ENCODE measurements at regions not wholly inside any gene's neighbourhood (a gene's known extent, or its start where the extent isn't known, plus 50 kb on each side); places are given as distances from the start of the nearest gene placed in this dataset.

GRCh38 chr11:82533628-82534327 lies 199.9 kb downstream of the FAM181B start:
- H3K4me1 ChIP-seq, result no peaks in the 10 kb centered on the region
- no peak for ATAC-seq
- CTCF ChIA-PET, result no interaction called here
- POLR2A ChIA-PET, result no interaction called here
- 22% methylated on average over 7 of the region's 7 CpGs for WGBS (ENCODE audit: missing lambda C conversion rate)
- FAIRE-seq, result no peak
- TF ChIP-seq HOXA7 (CRISPR knock-in tag; IDR thresholded peaks at IDR 0.05) (no peak), ZFP36 (IDR thresholded peaks at IDR 0.05; ENCODE audit: borderline replicate concordance, partially characterized antibody) (no peak), CHD2 (IDR thresholded peaks at IDR 0.05; ENCODE audit: low read length, partially characterized antibody) (no peak), SREBF2 (IDR thresholded peaks at IDR 0.05) (no peak), HOXB13 (CRISPR knock-in tag; IDR thresholded peaks at IDR 0.05; ENCODE audit: low read depth) (no peak), PBX3 (IDR thresholded peaks at IDR 0.05) (no peak), CHD4 (IDR thresholded peaks at IDR 0.05; ENCODE audit: borderline replicate concordance) (no peak), ZC3H11A (IDR thresholded peaks at IDR 0.05) (no peak), GATA3 (IDR thresholded peaks at IDR 0.05; ENCODE audit: borderline replicate concordance) (no peak), RNF2 (IDR thresholded peaks at IDR 0.05; ENCODE audit: borderline replicate concordance, low read depth) (no peak), ZSCAN20 (CRISPR knock-in tag; IDR thresholded peaks at IDR 0.05) (no peak), KDM5A (IDR thresholded peaks at IDR 0.05) (no peak), NR3C1 (IDR thresholded peaks at IDR 0.05) (no peak)
- TF ChIP-seq, protein P1, sequence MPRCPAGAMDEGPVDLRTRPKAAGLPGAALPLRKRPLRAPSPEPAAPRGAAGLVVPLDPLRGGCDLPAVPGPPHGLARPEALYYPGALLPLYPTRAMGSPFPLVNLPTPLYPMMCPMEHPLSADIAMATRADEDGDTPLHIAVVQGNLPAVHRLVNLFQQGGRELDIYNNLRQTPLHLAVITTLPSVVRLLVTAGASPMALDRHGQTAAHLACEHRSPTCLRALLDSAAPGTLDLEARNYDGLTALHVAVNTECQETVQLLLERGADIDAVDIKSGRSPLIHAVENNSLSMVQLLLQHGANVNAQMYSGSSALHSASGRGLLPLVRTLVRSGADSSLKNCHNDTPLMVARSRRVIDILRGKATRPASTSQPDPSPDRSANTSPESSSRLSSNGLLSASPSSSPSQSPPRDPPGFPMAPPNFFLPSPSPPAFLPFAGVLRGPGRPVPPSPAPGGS (IDR thresholded peaks at IDR 0.05), result no peak
- DNase-seq (ENCODE audit: low read depth in 1 of 2, low spot score in 1 of 2), result no peak
- no peak overlapping the region for H3K4me3 ChIP-seq
- H3K9me3 ChIP-seq, result no peaks in the 10 kb centered on the region
- no peak overlapping the region for H3K4me2 ChIP-seq
- H3K27ac ChIP-seq, result no peak overlapping the region

DNA sequence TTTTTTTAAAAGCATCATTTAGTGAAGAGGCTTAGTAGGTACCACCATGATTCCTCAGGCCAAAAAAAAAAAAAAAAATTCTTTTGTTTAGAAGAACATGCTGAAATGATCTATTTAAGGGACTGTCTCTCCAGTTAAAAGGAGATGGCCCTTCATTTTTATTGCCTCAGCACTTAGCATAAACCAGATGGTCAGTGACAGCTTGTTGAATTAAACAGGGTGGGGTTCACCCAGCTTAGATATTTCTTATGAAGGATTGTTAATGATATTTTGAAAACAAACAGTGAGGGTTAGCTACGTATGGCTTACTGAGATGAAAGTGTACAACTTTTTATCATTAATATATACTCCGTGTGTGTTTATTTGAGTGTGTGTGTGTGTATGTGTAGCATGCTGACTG lies 203.7 kb downstream of the FAM181B start:
- H3K4me2 ChIP-seq, result no peak overlapping the region
- DNase-seq (ENCODE audit: low read depth in 1 of 2, low spot score in 1 of 2) (no peak), ATAC-seq (no peak), FAIRE-seq (no peak)
- H3K4me1 ChIP-seq, result no peaks in the 10 kb centered on the region
- TF ChIP-seq NPAS2 (CRISPR knock-in tag; IDR thresholded peaks at IDR 0.05; ENCODE audit: borderline replicate concordance) (no peak), FOXS1 (CRISPR knock-in tag; IDR thresholded peaks at IDR 0.05) (no peak), HEYL (CRISPR knock-in tag; IDR thresholded peaks at IDR 0.05) (no peak), CEBPB (IDR thresholded peaks at IDR 0.05) (no peak), MAZ (IDR thresholded peaks at IDR 0.05; ENCODE audit: borderline replicate concordance, low read depth, low read length) (no peak), MAFK (IDR thresholded peaks at IDR 0.05; ENCODE audit: partially characterized antibody) (no peak), POLR2A (IDR thresholded peaks at IDR 0.05; ENCODE audit: low read length) (no peak), POLR2AphosphoS2 (conservative IDR thresholded peaks at IDR 0.05; ENCODE audit: low read length) (no peak), PHF8 (IDR thresholded peaks at IDR 0.05; ENCODE audit: borderline replicate concordance, low read depth) (no peak), RFX5 (IDR thresholded peaks at IDR 0.05) (no peak), RNF2 (IDR thresholded peaks at IDR 0.05; ENCODE audit: borderline replicate concordance, low read depth) (no peak), JUN (IDR thresholded peaks at IDR 0.05) (no peak), TFCP2L1 (CRISPR knock-in tag; IDR thresholded peaks at IDR 0.05) (no peak), EHMT2 (IDR thresholded peaks at IDR 0.05; ENCODE audit: low read depth) (no peak)
- TF ChIP-seq, protein P2, sequence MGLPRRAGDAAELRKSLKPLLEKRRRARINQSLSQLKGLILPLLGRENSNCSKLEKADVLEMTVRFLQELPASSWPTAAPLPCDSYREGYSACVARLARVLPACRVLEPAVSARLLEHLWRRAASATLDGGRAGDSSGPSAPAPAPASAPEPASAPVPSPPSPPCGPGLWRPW (IDR thresholded peaks at IDR 0.05), result no peak
- TF ChIP-seq, protein P3, sequence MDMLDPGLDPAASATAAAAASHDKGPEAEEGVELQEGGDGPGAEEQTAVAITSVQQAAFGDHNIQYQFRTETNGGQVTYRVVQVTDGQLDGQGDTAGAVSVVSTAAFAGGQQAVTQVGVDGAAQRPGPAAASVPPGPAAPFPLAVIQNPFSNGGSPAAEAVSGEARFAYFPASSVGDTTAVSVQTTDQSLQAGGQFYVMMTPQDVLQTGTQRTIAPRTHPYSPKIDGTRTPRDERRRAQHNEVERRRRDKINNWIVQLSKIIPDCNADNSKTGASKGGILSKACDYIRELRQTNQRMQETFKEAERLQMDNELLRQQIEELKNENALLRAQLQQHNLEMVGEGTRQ (IDR thresholded peaks at IDR 0.05), result no peak
- CTCF ChIA-PET, result no interaction called here
- H3K27ac ChIP-seq, result no peak overlapping the region
- H3K9me3 ChIP-seq, result no peaks in the 10 kb centered on the region
- POLR2A ChIA-PET, result no interaction called here
- H3K4me3 ChIP-seq, result no peak overlapping the region
- WGBS (ENCODE audit: missing lambda C conversion rate), result 2% methylated on average over 2 of the region's 2 CpGs
